Progenitor cell of endocrine pancreas (in vitro differentiated cells): ENCODE measurements at regions not wholly inside any gene's neighbourhood (a gene's known extent, or its start where the extent isn't known, plus 50 kb on each side); places are given as distances from the start of the nearest gene placed in this dataset.
"Not testable (repeated sequence)": the region's sequence is repeated elsewhere in the genome, so short reads cannot be mapped to it uniquely, and the experiment has no call there.

ENCODE experiments used
- DNase-seq: peaks from one replicate; pipeline ENCODE4 v3.0.0; 2021; ENCODE audit warnings: low spot score; ENCODE audit not compliant: unreplicated experiment
- H3K27ac Mint-ChIP-seq: 2 replicates; pipeline ENCODE4 v1.8.0; 2021; ENCODE audit warnings: mild to moderate bottlenecking, moderate library complexity, mixed read lengths
- H3K27me3 Mint-ChIP-seq: 2 replicates; pipeline ENCODE4 v1.8.0; 2021; ENCODE audit warnings: mixed read lengths
- H3K36me3 Mint-ChIP-seq: 2 replicates; pipeline ENCODE4 v1.8.0; 2022; ENCODE audit warnings: mixed read lengths; ENCODE audit not compliant: insufficient read depth
- H3K4me1 Mint-ChIP-seq: 2 replicates; pipeline ENCODE4 v1.8.0; 2021; ENCODE audit warnings: low read depth, mixed read lengths
- H3K4me3 Mint-ChIP-seq: 2 replicates; pipeline ENCODE4 v1.8.0; 2021; ENCODE audit warnings: low read depth, mild to moderate bottlenecking, moderate library complexity, mixed read lengths
- H3K9me3 Mint-ChIP-seq: 2 replicates; pipeline ENCODE4 v1.8.0; 2021; ENCODE audit warnings: low read depth, mixed read lengths
- microRNA-seq: library from miRNA; unstranded; fragments of <30 nt; microRNA quantifications from one replicate; pipeline ENCODE4 v1.1.0, GENCODE V29; 2020; ENCODE audit warnings: borderline number of aligned reads; ENCODE audit not compliant: unreplicated experiment
- TF ChIP-seq, protein P1 (sequence below): fragments of 200-600 bp; sonication (generic); IDR thresholded peaks from one replicate; pipeline ENCODE4 v1.5.0; 2021; ENCODE audit warnings: antibody characterized with exemption, mild to moderate bottlenecking; ENCODE audit not compliant: unreplicated experiment

DNA sequence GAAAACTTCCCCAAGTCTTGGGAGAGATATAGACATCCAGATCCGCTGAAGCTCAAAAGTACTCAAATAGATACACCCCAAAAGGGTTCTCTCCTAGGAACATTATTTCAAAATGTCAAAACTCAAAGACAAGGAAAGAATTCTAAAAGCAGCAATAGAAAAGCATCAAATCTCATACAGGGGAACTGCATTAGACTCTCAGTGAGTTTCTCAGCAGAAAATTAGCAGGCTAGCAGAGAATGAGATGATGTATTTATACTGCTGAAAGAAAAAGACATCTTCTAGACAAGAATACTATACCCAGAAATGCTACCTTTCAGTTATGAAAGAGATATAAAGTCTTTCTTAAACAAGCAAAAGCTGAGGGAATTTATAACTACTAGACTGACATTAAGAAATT, 75.5 kb upstream of the RIMS1 start:
- H3K9me3 Mint-ChIP-seq = peaks cover 47% of the 10 kb centered on the region
- H3K4me1 Mint-ChIP-seq = no peaks in the 10 kb centered on the region
- H3K27ac Mint-ChIP-seq = no peak overlapping the region
- TF ChIP-seq, protein P1, sequence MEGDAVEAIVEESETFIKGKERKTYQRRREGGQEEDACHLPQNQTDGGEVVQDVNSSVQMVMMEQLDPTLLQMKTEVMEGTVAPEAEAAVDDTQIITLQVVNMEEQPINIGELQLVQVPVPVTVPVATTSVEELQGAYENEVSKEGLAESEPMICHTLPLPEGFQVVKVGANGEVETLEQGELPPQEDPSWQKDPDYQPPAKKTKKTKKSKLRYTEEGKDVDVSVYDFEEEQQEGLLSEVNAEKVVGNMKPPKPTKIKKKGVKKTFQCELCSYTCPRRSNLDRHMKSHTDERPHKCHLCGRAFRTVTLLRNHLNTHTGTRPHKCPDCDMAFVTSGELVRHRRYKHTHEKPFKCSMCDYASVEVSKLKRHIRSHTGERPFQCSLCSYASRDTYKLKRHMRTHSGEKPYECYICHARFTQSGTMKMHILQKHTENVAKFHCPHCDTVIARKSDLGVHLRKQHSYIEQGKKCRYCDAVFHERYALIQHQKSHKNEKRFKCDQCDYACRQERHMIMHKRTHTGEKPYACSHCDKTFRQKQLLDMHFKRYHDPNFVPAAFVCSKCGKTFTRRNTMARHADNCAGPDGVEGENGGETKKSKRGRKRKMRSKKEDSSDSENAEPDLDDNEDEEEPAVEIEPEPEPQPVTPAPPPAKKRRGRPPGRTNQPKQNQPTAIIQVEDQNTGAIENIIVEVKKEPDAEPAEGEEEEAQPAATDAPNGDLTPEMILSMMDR = no peak
- no peak for DNase-seq
- H3K36me3 Mint-ChIP-seq = no peaks in the 10 kb centered on the region
- H3K27me3 Mint-ChIP-seq = no peaks in the 10 kb centered on the region
- no peak overlapping the region for H3K4me3 Mint-ChIP-seq

- H3K4me3 Mint-ChIP-seq = no peak overlapping the region
- no peak for DNase-seq
- H3K9me3 Mint-ChIP-seq = peaks cover 6% of the 10 kb centered on the region
- H3K27me3 Mint-ChIP-seq = no peaks in the 10 kb centered on the region
- TF ChIP-seq, protein P1 = no peak
- H3K27ac Mint-ChIP-seq = no peak overlapping the region
- no peaks in the 10 kb centered on the region for H3K36me3 Mint-ChIP-seq
- no peaks in the 10 kb centered on the region for H3K4me1 Mint-ChIP-seq
Observed at GRCh38 chr6:71822625-71823024, 63.7 kb upstream of the RIMS1 start.

GRCh38 chr6:71832110-71832764, 54.1 kb upstream of the RIMS1 start:
- H3K9me3 Mint-ChIP-seq, H3K27ac Mint-ChIP-seq, DNase-seq, H3K36me3 Mint-ChIP-seq, H3K4me1 Mint-ChIP-seq, H3K27me3 Mint-ChIP-seq, H3K4me3 Mint-ChIP-seq: not testable (repeated sequence)

Small RNA genes lying in the stretch of these regions (microRNA-seq; reads per million reads assigned to microRNA genes)
- 7,084 reads per million, percentile 91 among the genes with 10 or more reads in this experiment for gene MIR30A
- 48.3 reads per million, percentile 44 among the genes with 10 or more reads in this experiment for gene MIR30C2
